HUES6 (cell line): ENCODE measurements at regions not wholly inside any gene's neighbourhood (a gene's known extent, or its start where the extent isn't known, plus 50 kb on each side); places are given as distances from the start of the nearest gene placed in this dataset.
A peak's percentile ranks its signal among the peaks of the same experiment; 100 is the strongest.
"Not testable (repeated sequence)": the region's sequence is repeated elsewhere in the genome, so short reads cannot be mapped to it uniquely, and the experiment has no call there.

Experiments
- H3K27ac ChIP-seq: 2 replicates; pipeline ENCODE4 v1.7.0; 2013; ENCODE audit warnings: low read depth, mild to moderate bottlenecking, low read length, inconsistent platforms
- H3K27me3 ChIP-seq: 2 replicates; pipeline ENCODE4 v1.6.1; 2013; ENCODE audit warnings: low read length; ENCODE audit not compliant: control insufficient read depth, insufficient read depth
- H3K36me3 ChIP-seq: 2 replicates; pipeline ENCODE4 v1.6.1; 2013; ENCODE audit warnings: low read length; ENCODE audit not compliant: control insufficient read depth, insufficient read depth
- H3K4me1 ChIP-seq: 2 replicates; pipeline ENCODE4 v1.6.1; 2013; ENCODE audit warnings: low read length; ENCODE audit not compliant: control insufficient read depth, insufficient read depth
- H3K4me3 ChIP-seq: 2 replicates; pipeline ENCODE4 v1.5.1; 2013; ENCODE audit warnings: low read depth, low read length
- H3K9ac ChIP-seq: one replicate; pipeline ENCODE4 v1.6.1; 2013; ENCODE audit warnings: mild to moderate bottlenecking, low read length
- H3K9me3 ChIP-seq: 2 replicates; pipeline ENCODE4 v1.6.1; 2013; ENCODE audit warnings: low read depth, low read length; ENCODE audit not compliant: control insufficient read depth, insufficient read depth

DNA sequence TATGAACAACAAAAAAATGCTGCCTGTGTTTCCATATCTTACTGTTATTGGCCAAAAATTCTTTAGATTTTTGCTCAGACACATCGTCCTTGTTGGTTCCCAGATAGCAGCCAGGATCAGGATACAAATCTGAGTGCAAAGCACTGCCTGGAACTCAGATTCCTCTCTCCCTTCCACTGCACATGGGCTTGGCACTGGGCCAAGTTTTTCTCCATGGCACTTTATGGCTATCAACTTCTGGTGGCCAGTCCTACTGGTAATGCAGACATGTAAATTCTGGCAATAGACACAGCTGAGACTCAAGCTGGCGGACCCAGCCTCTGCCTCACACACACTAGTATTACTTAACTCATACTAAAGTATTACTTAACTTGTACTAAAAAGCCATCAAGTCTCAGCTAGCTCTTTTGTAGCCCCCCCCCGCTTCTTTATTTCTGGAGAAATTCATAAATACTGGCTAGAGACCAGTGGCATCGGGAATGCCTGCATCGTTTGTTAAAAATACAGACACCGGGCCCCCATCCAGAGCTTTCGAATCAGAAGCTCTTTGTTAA is 181.2 kb upstream of the COX10 start:
- H3K9me3 ChIP-seq: no peaks in the 10 kb centered on the region
- H3K4me3 ChIP-seq: no peak overlapping the region
- no peaks in the 10 kb centered on the region for H3K4me1 ChIP-seq
- no peak overlapping the region for H3K9ac ChIP-seq
- no peaks in the 10 kb centered on the region for H3K36me3 ChIP-seq
- no peak overlapping the region for H3K27ac ChIP-seq
- H3K27me3 ChIP-seq: no peaks in the 10 kb centered on the region

DNA sequence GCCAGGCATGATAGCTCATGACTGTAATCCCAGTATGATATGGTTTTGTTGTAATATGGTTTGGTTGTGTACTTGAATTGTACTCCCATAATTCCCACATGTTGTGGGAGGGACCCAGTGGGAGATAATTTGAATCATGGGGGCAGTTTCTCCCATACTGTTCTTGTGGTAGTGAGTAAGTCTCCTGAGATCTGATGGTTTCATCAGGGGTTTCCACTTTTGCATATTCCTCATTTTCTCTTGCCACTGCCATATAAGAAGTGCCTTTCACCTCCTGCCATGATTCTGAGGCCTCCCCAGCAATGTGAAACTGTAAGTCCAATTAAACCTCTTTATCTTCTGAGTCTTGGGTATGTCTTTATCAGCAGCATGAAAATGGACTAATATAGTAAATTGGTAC is 160.3 kb upstream of the COX10 start:
- H3K9me3 ChIP-seq, H3K9ac ChIP-seq, H3K4me1 ChIP-seq, H3K27ac ChIP-seq, H3K36me3 ChIP-seq, H3K4me3 ChIP-seq, H3K27me3 ChIP-seq: not testable (repeated sequence)

DNA sequence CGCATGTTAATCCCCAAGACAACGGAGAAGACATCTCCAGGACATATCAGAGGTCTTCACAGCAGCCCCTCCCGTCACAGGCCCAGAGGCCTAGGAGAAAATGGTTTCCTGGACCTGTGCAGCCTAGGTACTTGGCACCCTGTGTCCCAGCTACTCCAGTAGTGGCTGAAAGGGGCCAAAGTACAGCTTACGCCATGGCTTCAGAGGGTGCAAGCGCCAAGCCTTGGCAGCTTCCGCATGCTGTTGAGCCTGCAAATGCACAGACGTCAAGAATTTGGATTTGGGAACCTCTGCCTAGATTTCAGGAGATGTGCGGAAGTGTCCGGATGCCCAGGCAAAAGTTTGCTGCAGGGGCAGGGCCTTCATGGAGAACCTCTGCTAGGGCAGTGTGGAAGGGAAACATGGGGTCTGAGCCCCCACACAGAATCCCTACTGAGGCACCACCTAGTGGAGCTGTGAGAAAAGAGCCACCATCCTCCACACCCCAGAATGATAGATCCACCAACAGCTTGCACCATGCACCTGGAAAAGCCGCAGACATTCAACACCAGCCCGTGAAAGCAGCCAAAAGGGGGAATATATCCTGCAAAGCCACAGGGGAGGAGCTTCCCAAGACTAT is 159.3 kb upstream of the COX10 start:
- no peak overlapping the region for H3K4me3 ChIP-seq
- H3K9me3 ChIP-seq: 0 out of 2 replicates have a peak, but pooled peaks cover 2% of the 10 kb centered on the region
- peaks cover 2% of the 10 kb centered on the region; the same call in 1 of the 2 replicates for H3K4me1 ChIP-seq
- H3K27me3 ChIP-seq: no peaks in the 10 kb centered on the region
- H3K27ac ChIP-seq: no peak overlapping the region
- H3K36me3 ChIP-seq: no peaks in the 10 kb centered on the region
- no peak overlapping the region for H3K9ac ChIP-seq

DNA sequence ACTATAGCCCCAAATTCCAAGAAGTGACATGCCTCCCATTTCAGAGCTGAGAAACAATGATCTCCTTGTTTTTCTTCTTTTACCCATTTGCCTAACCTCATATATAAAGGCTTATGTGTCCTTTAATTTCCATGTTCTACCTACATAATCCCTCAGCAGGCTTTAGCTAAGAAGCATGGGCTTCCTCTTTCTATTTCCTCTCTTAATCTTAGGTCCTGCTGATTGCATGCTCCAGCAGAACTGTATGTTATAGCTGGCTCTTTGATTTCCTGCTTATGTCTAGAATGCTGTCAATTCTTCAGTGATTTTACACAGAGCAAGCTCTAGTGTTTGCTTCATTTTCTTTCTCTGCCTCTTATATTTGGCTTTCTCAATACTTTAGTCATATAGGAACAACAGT is 151.7 kb upstream of the COX10 start:
- Histone ChIP-seq H3K27ac (no peak overlapping the region), H3K36me3 (no peaks in the 10 kb centered on the region)

DNA sequence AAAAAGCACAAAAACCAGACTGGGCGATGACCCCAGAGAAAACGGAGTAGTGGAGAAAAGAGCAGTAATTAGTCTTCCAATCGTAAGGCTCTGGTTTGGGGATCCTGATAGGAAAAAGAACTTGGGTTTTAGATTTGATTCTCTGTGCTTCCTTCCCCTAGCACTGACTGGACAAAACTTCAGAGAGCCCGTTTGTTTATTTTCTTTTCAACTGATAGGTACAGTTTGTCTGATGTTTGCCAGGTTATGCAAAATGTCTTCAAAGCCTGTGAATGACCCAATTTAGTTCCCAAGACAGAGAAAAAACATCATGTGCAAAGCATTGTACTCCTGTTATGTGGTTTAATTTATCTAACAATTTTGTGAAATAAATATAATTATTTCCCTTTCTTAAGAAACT is 151.1 kb upstream of the COX10 start:
- H3K4me3 ChIP-seq: no peak overlapping the region
- peaks cover 20% of the 10 kb centered on the region for H3K4me1 ChIP-seq
- H3K36me3 ChIP-seq: no peaks in the 10 kb centered on the region
- H3K27ac ChIP-seq: no peak overlapping the region
- no peak overlapping the region for H3K9ac ChIP-seq
- no peaks in the 10 kb centered on the region for H3K27me3 ChIP-seq
- H3K9me3 ChIP-seq: no peaks in the 10 kb centered on the region

More for the DNA sequence above, 151.7 kb upstream of the COX10 start:
- Histone ChIP-seq H3K9me3 (0 out of 2 replicates have a peak, but pooled peaks cover 2% of the 10 kb centered on the region), H3K4me1 (peaks cover 15% of the 10 kb centered on the region), H3K9ac (no peak overlapping the region), H3K27me3 (no peaks in the 10 kb centered on the region), H3K4me3 (no peak overlapping the region)

- no peaks in the 10 kb centered on the region for H3K27me3 ChIP-seq
- H3K4me1 ChIP-seq: peaks cover 20% of the 10 kb centered on the region
- H3K9me3 ChIP-seq: no peaks in the 10 kb centered on the region
- no peak overlapping the region for H3K4me3 ChIP-seq
- no peak overlapping the region for H3K27ac ChIP-seq
- no peak overlapping the region for H3K9ac ChIP-seq
- H3K36me3 ChIP-seq: no peaks in the 10 kb centered on the region
Measured at GRCh38 chr17:13919818-13920217, 149.5 kb upstream of the COX10 start.

- Histone ChIP-seq H3K9me3 (no peaks in the 10 kb centered on the region), H3K27ac (no peak overlapping the region), H3K27me3 (no peaks in the 10 kb centered on the region), H3K9ac (no peak overlapping the region), H3K36me3 (no peaks in the 10 kb centered on the region), H3K4me1 (peaks cover 17% of the 10 kb centered on the region), H3K4me3 (no peak overlapping the region)
Measured at GRCh38 chr17:13920413-13920812, 148.9 kb upstream of the COX10 start.

GRCh38 chr17:13921841-13922776 is 147.2 kb upstream of the COX10 start:
- Histone ChIP-seq H3K36me3 (no peaks in the 10 kb centered on the region), H3K4me1 (peaks cover 17% of the 10 kb centered on the region), H3K27ac (no peak overlapping the region; the same call in 1 of the 2 replicates), H3K9me3 (0 out of 2 replicates have a peak, but pooled peaks cover 2% of the 10 kb centered on the region), H3K27me3 (no peaks in the 10 kb centered on the region), H3K9ac (no peak overlapping the region), H3K4me3 (peak overlapping the region; percentile 7; the same call in 1 of the 2 replicates)

DNA sequence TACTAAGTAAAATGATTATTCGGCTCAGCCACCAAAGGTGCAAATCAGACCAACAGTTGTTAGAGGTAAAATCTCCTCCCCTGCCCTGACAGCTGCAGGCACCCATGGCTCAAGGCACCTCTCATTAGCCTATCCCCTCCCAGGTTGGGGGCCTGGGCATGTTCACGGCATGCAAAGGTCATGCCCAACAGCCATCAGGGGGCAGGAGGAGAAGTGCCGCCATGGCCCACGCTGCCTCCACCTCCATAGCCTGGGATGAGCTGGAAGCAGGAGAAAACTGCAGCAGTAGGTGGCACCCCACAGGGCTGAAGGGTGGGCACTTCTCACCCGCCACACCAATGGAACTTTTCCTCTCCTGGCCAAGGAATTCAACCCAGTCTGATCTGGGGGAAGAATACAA is 146.4 kb upstream of the COX10 start:
- no peak overlapping the region for H3K27ac ChIP-seq
- H3K36me3 ChIP-seq: no peaks in the 10 kb centered on the region
- no peaks in the 10 kb centered on the region for H3K27me3 ChIP-seq
- no peak overlapping the region for H3K4me3 ChIP-seq
- H3K4me1 ChIP-seq: peaks cover 17% of the 10 kb centered on the region
- H3K9me3 ChIP-seq: 0 out of 2 replicates have a peak, but pooled peaks cover 2% of the 10 kb centered on the region
- H3K9ac ChIP-seq: no peak overlapping the region

DNA sequence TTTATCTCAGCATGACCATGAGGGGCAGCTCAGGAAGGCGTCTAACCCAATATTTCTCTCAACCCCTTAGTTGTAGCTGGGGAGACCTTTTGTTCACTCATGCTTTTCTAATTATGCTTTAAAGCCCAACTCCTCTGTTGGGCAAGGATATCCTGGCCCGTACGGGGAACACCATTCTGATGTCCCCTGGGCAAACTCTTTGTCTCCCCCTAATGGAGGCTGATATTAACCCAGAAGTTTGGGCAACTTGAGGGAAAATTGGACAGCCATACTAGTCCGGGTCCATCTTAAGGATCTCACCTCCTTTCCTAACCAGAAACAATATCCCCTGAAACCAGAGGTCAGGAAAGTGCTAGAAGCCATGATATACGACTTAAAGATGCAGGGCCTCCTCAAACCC is 143.7 kb upstream of the COX10 start:
- Histone ChIP-seq H3K4me1 (peaks cover 17% of the 10 kb centered on the region), H3K9me3 (0 out of 2 replicates have a peak, but pooled peaks cover 2% of the 10 kb centered on the region), H3K27me3 (no peaks in the 10 kb centered on the region), H3K36me3 (no peaks in the 10 kb centered on the region), H3K9ac (no peak overlapping the region), H3K27ac (no peak overlapping the region), H3K4me3 (no peak overlapping the region)

GRCh38 chr17:13931111-13931526 is 138.2 kb upstream of the COX10 start:
- no peaks in the 10 kb centered on the region for H3K27me3 ChIP-seq
- peaks cover 5% of the 10 kb centered on the region; the same call in 1 of the 2 replicates for H3K9me3 ChIP-seq
- no peak overlapping the region for H3K4me3 ChIP-seq
- H3K27ac ChIP-seq: no peak overlapping the region
- no peaks in the 10 kb centered on the region for H3K36me3 ChIP-seq
- no peak overlapping the region for H3K9ac ChIP-seq
- H3K4me1 ChIP-seq: peaks cover 11% of the 10 kb centered on the region
